ENCODE measurements at regions not wholly inside any gene's neighbourhood (a gene's known extent, or its start where the extent isn't known, plus 50 kb on each side); places are given as distances from the start of the nearest gene placed in this dataset.

- no peak for TF ChIP-seq CTCF (IDR thresholded peaks at IDR 0.05)
- no peak for TF ChIP-seq ZFX (IDR thresholded peaks at IDR 0.05; ENCODE audit: borderline replicate concordance)
Observed at GRCh38 chr5:53785924-53786323, 225.5 kb downstream of the NDUFS4 start.

Data from 22Rv1 (cell line).